HG02642 (cell line): ENCODE measurements at regions not wholly inside any gene's neighbourhood (a gene's known extent, or its start where the extent isn't known, plus 50 kb on each side); places are given as distances from the start of the nearest gene placed in this dataset.
"Not testable (repeated sequence)": the region's sequence is repeated elsewhere in the genome, so short reads cannot be mapped to it uniquely, and the experiment has no call there.

ENCODE experiments used
- ATAC-seq: cut with Tn5 transposase; IDR thresholded peaks from one replicate; pipeline ENCODE4 v1.9.1; 2021; ENCODE audit warnings: mild to moderate bottlenecking; ENCODE audit not compliant: unreplicated experiment, poor library complexity

- no peak for ATAC-seq
Measured at GRCh38 chr13:86567119-86567518, 767.9 kb upstream of the SLITRK6 start.

- no peak for ATAC-seq
Measured at GRCh38 chr13:86569119-86569518, 769.9 kb upstream of the SLITRK6 start.

- no peak for ATAC-seq
Measured at GRCh38 chr13:86569974-86570373, 770.8 kb upstream of the SLITRK6 start.

GRCh38 chr13:86572115-86572514 lies 772.9 kb upstream of the SLITRK6 start:
- ATAC-seq: no peak

GRCh38 chr13:86579662-86580061 lies 780.4 kb upstream of the SLITRK6 start:
- no peak for ATAC-seq

GRCh38 chr13:86581706-86582105 lies 782.5 kb upstream of the SLITRK6 start:
- ATAC-seq: no peak

GRCh38 chr13:86584301-86584700 lies 785.1 kb upstream of the SLITRK6 start:
- no peak for ATAC-seq

GRCh38 chr13:86585835-86586234 lies 786.6 kb upstream of the SLITRK6 start:
- no peak for ATAC-seq

- no peak for ATAC-seq
Measured at GRCh38 chr13:86591862-86592261, 792.6 kb upstream of the SLITRK6 start.

- ATAC-seq: no peak
Measured at GRCh38 chr13:86601351-86601750, 802.1 kb upstream of the SLITRK6 start.

- ATAC-seq: no peak
Measured at GRCh38 chr13:86606264-86606663, 807.0 kb upstream of the SLITRK6 start.

- ATAC-seq: no peak
Measured at GRCh38 chr13:86608701-86609100, 809.5 kb upstream of the SLITRK6 start.

- no peak for ATAC-seq
Measured at GRCh38 chr13:86633346-86633745, 834.1 kb upstream of the SLITRK6 start.

- ATAC-seq: not testable (repeated sequence)
Measured at GRCh38 chr13:86651171-86651570, 852.0 kb upstream of the SLITRK6 start.

GRCh38 chr13:86653009-86653408 lies 853.8 kb upstream of the SLITRK6 start:
- no peak for ATAC-seq

- ATAC-seq: no peak
Measured at GRCh38 chr13:86655561-86655960, 856.3 kb upstream of the SLITRK6 start.

GRCh38 chr13:86660090-86660489 lies 860.9 kb upstream of the SLITRK6 start:
- ATAC-seq: no peak

- no peak for ATAC-seq
Measured at GRCh38 chr13:86665842-86666241, 866.6 kb upstream of the SLITRK6 start.

GRCh38 chr13:86673931-86674431 lies 874.8 kb upstream of the SLITRK6 start:
- ATAC-seq: no peak

- ATAC-seq: no peak
Measured at GRCh38 chr13:86681223-86681622, 882.0 kb upstream of the SLITRK6 start.

GRCh38 chr13:86684402-86684801 lies 885.2 kb upstream of the SLITRK6 start:
- no peak for ATAC-seq

GRCh38 chr13:86689911-86690310 lies 890.7 kb upstream of the SLITRK6 start:
- no peak for ATAC-seq

- no peak for ATAC-seq
Measured at GRCh38 chr13:86692291-86692690, 893.1 kb upstream of the SLITRK6 start.
